Activated naive CD4-positive, alpha-beta T cell treated with anti-CD3 and anti-CD28 coated beads, Interleukin-2, amount 50 U/mL, for 72 hours (primary cell): ENCODE measurements at regions not wholly inside any gene's neighbourhood (a gene's known extent, or its start where the extent isn't known, plus 50 kb on each side); places are given as distances from the start of the nearest gene placed in this dataset.

Source experiments
- ATAC-seq, 2 donors: fragments of 150-1000 bp; cut with Tn5 transposase; 2 replicates each; pipeline ENCODE4 v1.10.0; 2021; ENCODE audit warnings: mild to moderate bottlenecking in 2 of 2, moderate library complexity in 2 of 2
- DNase-seq, 2 donors: peaks; one replicate each; pipeline ENCODE4 v3.0.0; 2021 to 2022; ENCODE audit warnings: low spot score in 2 of 2
- H3K27ac Mint-ChIP-seq, 2 donors: one replicate each; pipeline ENCODE4 v1.8.0; 2022; ENCODE audit warnings: mild to moderate bottlenecking in 2 of 2, mixed read lengths in 2 of 2
- H3K36me3 Mint-ChIP-seq, 2 donors: one replicate each; pipeline ENCODE4 v1.8.0; 2022; ENCODE audit warnings: mixed read lengths in 2 of 2
- H3K9me3 Mint-ChIP-seq, 2 donors: one replicate each; pipeline ENCODE4 v1.8.0; 2022; ENCODE audit warnings: mixed read lengths in 2 of 2

DNA sequence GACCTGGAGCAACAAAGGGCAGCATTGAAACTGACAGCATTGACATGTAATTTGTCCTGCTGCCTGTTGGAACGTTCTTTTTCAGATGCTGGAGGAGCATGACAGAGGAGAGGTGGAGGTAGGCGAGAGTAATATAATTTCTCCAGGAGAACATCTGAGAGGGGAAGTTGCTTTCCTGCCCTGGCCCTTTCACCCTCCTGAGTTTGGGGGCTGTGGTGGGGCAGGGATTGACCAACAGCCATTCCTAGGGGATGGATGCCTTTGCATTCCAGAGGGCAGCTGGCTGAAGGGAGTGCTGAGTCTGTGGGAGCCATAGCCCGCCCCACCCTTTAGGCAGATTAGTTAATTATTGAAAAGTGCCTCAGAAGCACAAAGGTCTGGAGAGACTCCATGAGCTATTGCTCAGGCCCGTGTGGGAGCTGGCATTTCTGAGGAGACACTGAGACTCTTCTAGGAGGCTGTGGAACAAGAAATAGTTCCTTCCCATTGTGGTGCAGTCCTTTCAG lies 73.5 kb downstream of the ARF6 start:
- Mint-ChIP-seq H3K27ac (no peak overlapping the region), H3K36me3 (peaks cover 0 to 4% of the 10 kb centered on the region in 2 donors), H3K9me3 (peaks cover 0 to 6% of the 10 kb centered on the region in 2 donors)
- DNase-seq = no peak
- ATAC-seq = no peak

DNA sequence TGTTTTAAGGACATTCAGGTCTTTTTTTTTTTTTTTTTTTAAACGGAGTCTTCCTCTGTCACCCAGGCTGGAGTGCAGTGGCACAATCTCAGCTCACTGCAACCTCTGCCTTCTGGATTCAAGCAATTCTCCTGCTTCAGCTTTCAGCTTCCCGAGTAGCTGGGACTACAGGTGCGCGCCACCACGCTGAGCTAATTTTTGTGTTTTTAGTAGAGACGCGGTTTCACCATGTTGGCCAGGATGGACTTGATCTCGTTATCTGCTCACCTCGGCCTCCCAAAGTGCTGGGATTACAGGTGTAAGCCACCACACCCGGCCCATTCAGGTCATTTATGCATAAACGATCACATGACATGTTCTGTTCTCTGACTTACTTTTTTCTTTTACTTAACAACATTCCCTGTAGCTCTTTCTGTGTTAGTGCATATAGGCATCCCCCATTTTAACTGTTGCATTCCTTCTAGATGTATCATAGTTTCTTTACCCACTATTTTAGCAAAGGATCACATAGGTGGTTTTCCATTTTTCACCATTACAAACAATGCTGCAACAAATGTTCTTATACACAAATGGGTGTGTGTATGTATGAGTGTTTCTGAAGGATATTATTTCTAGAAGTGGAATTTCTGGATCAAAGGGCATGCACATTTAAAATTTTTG lies 74.2 kb downstream of the ARF6 start:
- Mint-ChIP-seq H3K27ac (no peak overlapping the region), H3K36me3 (peaks cover 0 to 4% of the 10 kb centered on the region in 2 donors), H3K9me3 (peaks cover 0 to 6% of the 10 kb centered on the region in 2 donors)
- DNase-seq (no peak), ATAC-seq (no peak)

DNA sequence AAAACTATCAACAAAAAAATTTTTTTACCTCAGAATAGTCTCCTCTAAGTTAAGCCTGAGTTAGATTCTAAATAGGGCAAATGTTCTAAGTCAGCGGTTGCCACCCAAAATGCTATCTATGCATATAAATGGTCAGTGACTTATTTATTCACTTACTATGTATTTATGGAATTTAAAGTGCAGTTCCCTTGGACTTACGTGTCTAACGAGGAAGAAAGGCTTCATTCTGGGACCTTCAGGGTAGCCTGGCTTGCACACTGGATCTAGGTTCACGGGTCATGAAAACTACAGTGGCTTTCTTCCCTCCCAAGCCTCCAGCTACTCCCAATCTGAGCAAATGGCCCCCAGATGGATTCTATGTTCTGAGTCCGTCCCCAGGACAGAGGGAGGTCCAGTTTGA lies 77.1 kb downstream of the ARF6 start:
- Mint-ChIP-seq H3K9me3 (no peaks in the 10 kb centered on the region), H3K36me3 (no peaks in the 10 kb centered on the region), H3K27ac (peak overlapping the region; percentile 92 to 94)
- no peak for DNase-seq
- no peak for ATAC-seq

GRCh38 chr14:49970474-49971147 lies 77.7 kb downstream of the ARF6 start:
- peak; percentile 26 to 28 for ATAC-seq
- peak overlapping the region; percentile 92 to 94 for H3K27ac Mint-ChIP-seq
- H3K9me3 Mint-ChIP-seq = no peaks in the 10 kb centered on the region
- DNase-seq = no peak
- no peaks in the 10 kb centered on the region for H3K36me3 Mint-ChIP-seq

GRCh38 chr14:49971156-49972130 lies 78.6 kb downstream of the ARF6 start:
- H3K36me3 Mint-ChIP-seq = no peaks in the 10 kb centered on the region
- peak; percentile 75 to 84 for ATAC-seq

GRCh38 chr14:49972131-49972671 lies 79.3 kb downstream of the ARF6 start:
- Mint-ChIP-seq H3K27ac (peak overlapping the region; percentile 92 to 94), H3K36me3 (peaks cover 0 to under 1% of the 10 kb centered on the region in 2 donors), H3K9me3 (no peaks in the 10 kb centered on the region)
- peak in 1 of 2 donors; percentile 1 for ATAC-seq
- DNase-seq = no peak

More at GRCh38 chr14:49971156-49972130, 78.6 kb downstream of the ARF6 start:
- H3K9me3 Mint-ChIP-seq = no peaks in the 10 kb centered on the region
- DNase-seq = peak in 1 of 2 donors; percentile 49
- peak overlapping the region; percentile 92 to 94 for H3K27ac Mint-ChIP-seq

GRCh38 chr14:49972823-49973222 lies 79.9 kb downstream of the ARF6 start:
- Mint-ChIP-seq H3K36me3 (peaks cover 0 to 7% of the 10 kb centered on the region in 2 donors), H3K9me3 (no peaks in the 10 kb centered on the region), H3K27ac (peak overlapping the region; percentile 92 to 94)
- peak; percentile 28 to 42 for ATAC-seq
- DNase-seq = peak in 1 of 2 donors; percentile 43

- no peak for ATAC-seq
- no peak for DNase-seq
- Mint-ChIP-seq H3K9me3 (no peaks in the 10 kb centered on the region), H3K36me3 (peaks cover 0 to 24% of the 10 kb centered on the region in 2 donors), H3K27ac (peak overlapping the region in 1 of 2 donors; percentile 18)
Observed at GRCh38 chr14:49975276-49975675, 82.4 kb downstream of the ARF6 start.

DNA sequence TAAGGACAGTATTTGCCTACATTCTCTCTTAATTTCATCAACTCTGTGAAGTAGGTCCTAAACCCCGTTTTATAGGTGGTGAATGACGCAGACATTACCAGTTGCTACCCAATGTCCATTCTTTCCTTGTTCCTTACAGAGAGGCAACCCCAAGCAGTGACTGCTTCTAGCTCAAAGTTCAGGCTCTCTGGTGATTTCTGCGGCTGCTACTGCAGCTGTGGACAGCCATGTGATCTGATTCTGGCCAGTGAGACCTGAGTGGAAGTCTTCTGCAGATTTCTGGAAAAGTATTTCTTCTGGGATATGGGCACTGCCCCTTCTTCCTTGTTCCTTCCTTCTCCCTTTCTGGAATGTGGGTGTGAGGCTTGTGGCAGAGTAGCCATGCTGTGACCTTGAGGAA lies 82.9 kb downstream of the ARF6 start:
- Mint-ChIP-seq H3K9me3 (no peaks in the 10 kb centered on the region), H3K27ac (peak overlapping the region in 1 of 2 donors; percentile 80), H3K36me3 (peaks cover 0 to 29% of the 10 kb centered on the region in 2 donors)
- DNase-seq (no peak), ATAC-seq (no peak)

- Mint-ChIP-seq H3K9me3 (no peaks in the 10 kb centered on the region), H3K36me3 (peaks cover 0 to 42% of the 10 kb centered on the region in 2 donors), H3K27ac (peak overlapping the region; percentile 80 to 97)
- peak in 1 of 2 donors; percentile 46 for DNase-seq
- peak; percentile 83 to 87 for ATAC-seq
Observed at GRCh38 chr14:49977126-49977841, 84.4 kb downstream of the ARF6 start.

GRCh38 chr14:49980027-49980426 lies 87.1 kb downstream of the ARF6 start:
- DNase-seq = no peak
- Mint-ChIP-seq H3K36me3 (peaks cover 0 to 47% of the 10 kb centered on the region in 2 donors), H3K9me3 (no peaks in the 10 kb centered on the region), H3K27ac (peak overlapping the region in 1 of 2 donors; percentile 39)
- no peak for ATAC-seq

DNA sequence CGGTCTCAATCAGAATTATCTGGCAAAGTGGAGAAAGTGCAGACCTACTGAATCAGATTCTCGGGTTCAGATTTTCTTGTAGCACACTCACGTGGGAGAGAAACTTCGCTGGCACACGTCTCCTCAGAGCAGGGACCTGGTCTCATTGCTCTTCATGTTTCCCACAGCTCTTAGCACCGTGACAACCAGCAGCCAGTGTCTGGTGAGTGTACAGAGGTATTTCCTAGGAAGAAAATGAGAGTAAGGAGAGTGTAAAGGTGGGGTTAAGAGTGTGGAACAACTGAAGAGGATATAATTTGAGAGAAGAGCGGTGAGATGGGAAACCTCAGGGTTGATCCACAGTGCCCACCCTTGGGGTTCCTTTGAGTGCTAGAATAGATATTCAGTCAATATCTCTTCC lies 89.2 kb downstream of the ARF6 start:
- no peaks in the 10 kb centered on the region for H3K9me3 Mint-ChIP-seq
- peak overlapping the region; percentile 28 to 79 for H3K27ac Mint-ChIP-seq
- ATAC-seq (no peak), DNase-seq (no peak)
- peaks cover 0 to 47% of the 10 kb centered on the region in 2 donors for H3K36me3 Mint-ChIP-seq

GRCh38 chr14:49982501-49982951 lies 89.6 kb downstream of the ARF6 start:
- H3K9me3 Mint-ChIP-seq = no peaks in the 10 kb centered on the region
- ATAC-seq (no peak), DNase-seq (no peak)
- H3K36me3 Mint-ChIP-seq = peaks cover 0 to 43% of the 10 kb centered on the region in 2 donors
- H3K27ac Mint-ChIP-seq = peak overlapping the region; percentile 28 to 74

DNA sequence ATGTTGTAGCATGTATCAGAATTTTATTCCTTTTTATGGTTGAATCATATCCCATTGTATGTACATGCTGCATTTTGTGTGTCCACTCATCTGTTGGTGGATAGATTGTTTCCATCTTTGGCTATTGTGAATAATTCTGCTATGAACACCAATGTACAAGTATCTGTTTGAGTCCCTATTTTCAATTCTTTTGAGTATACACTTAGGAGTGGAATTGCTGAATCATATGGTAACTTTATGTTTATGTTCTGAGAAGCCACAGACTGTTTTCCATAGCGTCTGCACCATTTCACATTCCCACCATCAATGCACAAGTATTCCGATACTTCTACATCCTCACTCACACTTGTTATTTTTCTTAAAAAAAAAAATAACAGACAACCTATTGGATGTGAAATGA lies 91.5 kb downstream of the ARF6 start:
- DNase-seq = no peak
- ATAC-seq = peak; percentile 82 to 91

GRCh38 chr14:49986343-49987014 lies 93.6 kb downstream of the ARF6 start:
- Mint-ChIP-seq H3K36me3 (peaks cover 0 to 18% of the 10 kb centered on the region in 2 donors), H3K9me3 (peaks cover 4 to 5% of the 10 kb centered on the region in 2 donors), H3K27ac (peak overlapping the region in 1 of 2 donors; percentile 81)
- ATAC-seq (peak; percentile 23 to 27), DNase-seq (no peak)

More for the DNA sequence above, 91.5 kb downstream of the ARF6 start:
- Mint-ChIP-seq H3K9me3 (no peaks in the 10 kb centered on the region), H3K27ac (peak overlapping the region; percentile 71 to 95), H3K36me3 (peaks cover 0 to 24% of the 10 kb centered on the region in 2 donors)
